OCI-LY3 (cell line): ENCODE measurements at regions not wholly inside any gene's neighbourhood (a gene's known extent, or its start where the extent isn't known, plus 50 kb on each side); places are given as distances from the start of the nearest gene placed in this dataset.

Experiments
- CTCF ChIP-seq: fragments of 200-600, 300-600 bp; sonication (generic); IDR thresholded peaks from 2 replicates; pipeline ENCODE4 v1.5.1; 2014; ENCODE audit warnings: antibody characterized with exemption, low read length, low read depth
- EZH2phosphoT487 ChIP-seq: fragments of 200-600 bp; shearing (Covaris generic); IDR thresholded peaks from 2 replicates; pipeline ENCODE4 v1.6.1; 2018; ENCODE audit warnings: antibody characterized with exemption, mixed run types, low read depth

- TF ChIP-seq CTCF: no peak
- no peak for TF ChIP-seq EZH2phosphoT487
These were observed 103.7 kb upstream of the TGFBR2 start for GRCh38 chr3:30502742-30503073.
